ENCODE measurements at regions not wholly inside any gene's neighbourhood (a gene's known extent, or its start where the extent isn't known, plus 50 kb on each side); places are given as distances from the start of the nearest gene placed in this dataset.

DNA sequence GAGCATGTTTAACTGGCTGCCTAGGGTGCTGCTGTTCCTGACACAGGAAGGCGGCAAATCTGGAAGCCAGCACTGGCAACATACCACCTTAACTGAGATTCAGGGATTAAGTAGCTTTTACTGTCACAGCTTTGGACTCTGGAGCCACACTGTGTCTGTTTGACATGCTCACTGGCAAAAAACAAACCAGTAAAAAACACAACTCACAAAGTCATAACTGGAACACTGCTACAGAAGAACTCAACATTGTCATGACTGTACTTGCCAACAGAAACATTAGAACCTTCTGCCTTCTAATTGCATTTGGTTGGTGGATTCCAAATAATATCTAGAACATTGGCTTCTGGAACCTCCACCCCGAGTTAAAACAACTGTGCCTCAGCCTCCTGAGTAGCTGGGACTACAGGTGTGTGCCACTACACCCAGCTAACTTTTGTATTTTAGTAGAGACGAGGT is 117.6 kb downstream of the TTC6 start:
- no peak for DNase-seq (ENCODE audit: unreplicated experiment)
- H3K4me3 Mint-ChIP-seq (ENCODE audit: unreplicated experiment), result no peak overlapping the region
- no peaks in the 10 kb centered on the region for H3K27me3 Mint-ChIP-seq (ENCODE audit: insufficient read depth, unreplicated experiment)
- TF ChIP-seq, protein P1, sequence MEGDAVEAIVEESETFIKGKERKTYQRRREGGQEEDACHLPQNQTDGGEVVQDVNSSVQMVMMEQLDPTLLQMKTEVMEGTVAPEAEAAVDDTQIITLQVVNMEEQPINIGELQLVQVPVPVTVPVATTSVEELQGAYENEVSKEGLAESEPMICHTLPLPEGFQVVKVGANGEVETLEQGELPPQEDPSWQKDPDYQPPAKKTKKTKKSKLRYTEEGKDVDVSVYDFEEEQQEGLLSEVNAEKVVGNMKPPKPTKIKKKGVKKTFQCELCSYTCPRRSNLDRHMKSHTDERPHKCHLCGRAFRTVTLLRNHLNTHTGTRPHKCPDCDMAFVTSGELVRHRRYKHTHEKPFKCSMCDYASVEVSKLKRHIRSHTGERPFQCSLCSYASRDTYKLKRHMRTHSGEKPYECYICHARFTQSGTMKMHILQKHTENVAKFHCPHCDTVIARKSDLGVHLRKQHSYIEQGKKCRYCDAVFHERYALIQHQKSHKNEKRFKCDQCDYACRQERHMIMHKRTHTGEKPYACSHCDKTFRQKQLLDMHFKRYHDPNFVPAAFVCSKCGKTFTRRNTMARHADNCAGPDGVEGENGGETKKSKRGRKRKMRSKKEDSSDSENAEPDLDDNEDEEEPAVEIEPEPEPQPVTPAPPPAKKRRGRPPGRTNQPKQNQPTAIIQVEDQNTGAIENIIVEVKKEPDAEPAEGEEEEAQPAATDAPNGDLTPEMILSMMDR (IDR thresholded peaks at IDR 0.05; ENCODE audit: unreplicated experiment), result no peak
- intact Hi-C loops (cut with micrococcal nuclease), result no loop called here
- ChIA-PET POLR2A (no interaction called here), CTCF (interaction anchor here (0.6 to 4.1 kb wide), 3 partner anchors 16 to 161 kb away, joined by 3 to 44 read pairs (median 3); no protein-coding TSS in a partner anchor)
- no peaks in the 10 kb centered on the region for H3K4me1 Mint-ChIP-seq (ENCODE audit: insufficient read depth, unreplicated experiment)
- H3K9me3 Mint-ChIP-seq (ENCODE audit: unreplicated experiment), result no peaks in the 10 kb centered on the region
- no peak overlapping the region for H3K27ac Mint-ChIP-seq (ENCODE audit: low read depth, unreplicated experiment)
- BruUV-seq (replicated peaks), result no TSS peak
- H3K36me3 Mint-ChIP-seq (ENCODE audit: insufficient read depth, unreplicated experiment), result no peaks in the 10 kb centered on the region

DNA sequence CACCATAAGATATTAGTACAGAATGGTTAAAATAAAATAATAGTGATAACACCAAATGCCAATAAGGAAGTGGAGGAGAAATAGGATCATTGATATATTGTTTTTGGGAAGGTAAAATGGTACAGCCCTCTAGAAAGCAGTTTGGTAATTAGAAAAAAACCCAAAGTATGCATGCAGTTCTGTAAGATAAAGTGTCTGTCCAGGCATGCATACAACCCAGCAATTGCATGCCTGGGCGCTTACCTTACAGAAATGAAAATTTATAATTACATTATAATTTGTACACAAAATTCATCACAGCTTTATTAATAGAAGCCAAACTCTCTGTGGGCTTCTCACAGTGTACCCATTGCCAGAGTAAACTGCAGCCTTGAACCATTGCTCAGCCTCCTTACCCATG is 124.7 kb downstream of the TTC6 start:
- no TSS peak for BruUV-seq (replicated peaks)

GRCh38 chr14:37721976-37722659 is 126.7 kb downstream of the TTC6 start:
- Mint-ChIP-seq H3K4me3 (ENCODE audit: unreplicated experiment) (no peak overlapping the region), H3K9me3 (ENCODE audit: unreplicated experiment) (no peaks in the 10 kb centered on the region), H3K36me3 (ENCODE audit: insufficient read depth, unreplicated experiment) (no peaks in the 10 kb centered on the region), H3K27me3 (ENCODE audit: insufficient read depth, unreplicated experiment) (no peaks in the 10 kb centered on the region), H3K27ac (ENCODE audit: low read depth, unreplicated experiment) (no peak overlapping the region), H3K4me1 (ENCODE audit: insufficient read depth, unreplicated experiment) (no peaks in the 10 kb centered on the region)
- intact Hi-C loops (cut with micrococcal nuclease), result no loop called here
- ChIA-PET POLR2A (no interaction called here), CTCF (interaction anchor here (2.0 kb wide), 1 partner anchor 13 kb away, joined by 8 read pairs; no protein-coding TSS in a partner anchor)
- DNase-seq (ENCODE audit: unreplicated experiment), result peak; percentile 23
- TF ChIP-seq, protein P1 (IDR thresholded peaks at IDR 0.05; ENCODE audit: unreplicated experiment), result no peak
- BruUV-seq (replicated peaks), result no TSS peak

More for the DNA sequence above, 124.7 kb downstream of the TTC6 start:
- DNase-seq (ENCODE audit: unreplicated experiment), result no peak
- Mint-ChIP-seq H3K9me3 (ENCODE audit: unreplicated experiment) (no peaks in the 10 kb centered on the region), H3K27ac (ENCODE audit: low read depth, unreplicated experiment) (no peak overlapping the region), H3K4me3 (ENCODE audit: unreplicated experiment) (no peak overlapping the region), H3K4me1 (ENCODE audit: insufficient read depth, unreplicated experiment) (no peaks in the 10 kb centered on the region), H3K36me3 (ENCODE audit: insufficient read depth, unreplicated experiment) (no peaks in the 10 kb centered on the region), H3K27me3 (ENCODE audit: insufficient read depth, unreplicated experiment) (no peaks in the 10 kb centered on the region)
- POLR2A ChIA-PET, result no interaction called here
- CTCF ChIA-PET, result interaction anchor here (0.5 to 2.0 kb wide), 3 partner anchors 11 to 384 kb away, joined by 4 to 11 read pairs (median 8); no protein-coding TSS in a partner anchor
- intact Hi-C loops (cut with micrococcal nuclease), result no loop called here
- TF ChIP-seq, protein P1 (IDR thresholded peaks at IDR 0.05; ENCODE audit: unreplicated experiment), result no peak

GRCh38 chr14:37723515-37723914 is 128.1 kb downstream of the TTC6 start:
- H3K9me3 Mint-ChIP-seq (ENCODE audit: unreplicated experiment), result no peaks in the 10 kb centered on the region
- no peaks in the 10 kb centered on the region for H3K27me3 Mint-ChIP-seq (ENCODE audit: insufficient read depth, unreplicated experiment)
- H3K27ac Mint-ChIP-seq (ENCODE audit: low read depth, unreplicated experiment), result no peak overlapping the region
- no peak overlapping the region for H3K4me3 Mint-ChIP-seq (ENCODE audit: unreplicated experiment)
- intact Hi-C loops (cut with micrococcal nuclease), result no loop called here
- DNase-seq (ENCODE audit: unreplicated experiment), result no peak
- ChIA-PET POLR2A (no interaction called here), CTCF (no interaction called here)
- H3K36me3 Mint-ChIP-seq (ENCODE audit: insufficient read depth, unreplicated experiment), result no peaks in the 10 kb centered on the region
- H3K4me1 Mint-ChIP-seq (ENCODE audit: insufficient read depth, unreplicated experiment), result no peaks in the 10 kb centered on the region
- TF ChIP-seq, protein P1 (IDR thresholded peaks at IDR 0.05; ENCODE audit: unreplicated experiment), result no peak
- BruUV-seq (replicated peaks), result no TSS peak
